Dendritic cell treated with granulocyte-macrophage colony-stimulating factor and Interleukin-4, amounts not matched to agents 40 ng/mL and 50 ng/mL, for 4 days (primary cell): ENCODE measurements at regions not wholly inside any gene's neighbourhood (a gene's known extent, or its start where the extent isn't known, plus 50 kb on each side); places are given as distances from the start of the nearest gene placed in this dataset.

Source experiments
- H3K27ac Mint-ChIP-seq: one replicate; pipeline ENCODE4 v1.8.0; 2022; ENCODE audit warnings: mild to moderate bottlenecking, mixed read lengths
- H3K27me3 Mint-ChIP-seq: one replicate; pipeline ENCODE4 v1.8.0; 2022; ENCODE audit warnings: mild to moderate bottlenecking, mixed read lengths
- H3K36me3 Mint-ChIP-seq: one replicate; pipeline ENCODE4 v1.8.0; 2022; ENCODE audit warnings: low read depth, mixed read lengths
- H3K4me1 Mint-ChIP-seq: one replicate; pipeline ENCODE4 v1.8.0; 2022; ENCODE audit warnings: low read depth, mixed read lengths
- H3K4me3 Mint-ChIP-seq: one replicate; pipeline ENCODE4 v1.8.0; 2022; ENCODE audit warnings: mild to moderate bottlenecking, moderate library complexity, mixed read lengths
- H3K9me3 Mint-ChIP-seq: one replicate; pipeline ENCODE4 v1.8.0; 2022; ENCODE audit warnings: mixed read lengths
- intact Hi-C: fragments of 100-400 bp; cut with micrococcal nuclease; formaldehyde crosslinking; loops from one replicate; pipeline ENCODE4 v1.15.0; 2022

DNA sequence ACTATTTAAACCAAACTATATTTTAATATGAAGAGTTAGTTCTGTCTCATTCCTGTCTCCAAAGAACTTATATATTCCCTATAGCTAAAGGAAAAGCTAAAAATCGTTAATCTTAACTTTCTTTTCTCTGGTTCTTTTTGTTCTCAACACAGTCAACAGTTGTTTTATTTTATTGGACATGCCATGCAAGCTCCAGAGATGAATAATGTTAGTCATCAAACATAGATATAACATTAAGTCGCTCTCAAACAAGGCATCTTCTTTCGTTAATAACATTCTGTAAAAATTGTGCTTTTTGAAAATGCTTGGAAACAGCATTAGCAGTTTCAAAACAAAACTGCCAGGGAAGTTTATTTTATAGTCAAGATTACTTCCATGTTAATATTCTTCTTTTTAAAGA lies 117.9 kb upstream of the GPM6A start:
- H3K27me3 Mint-ChIP-seq = no peaks in the 10 kb centered on the region
- no peaks in the 10 kb centered on the region for H3K9me3 Mint-ChIP-seq
- no peaks in the 10 kb centered on the region for H3K36me3 Mint-ChIP-seq
- no peak overlapping the region for H3K27ac Mint-ChIP-seq
- no peak overlapping the region for H3K4me3 Mint-ChIP-seq
- H3K4me1 Mint-ChIP-seq = no peaks in the 10 kb centered on the region
- intact Hi-C loops = no loop called here

DNA sequence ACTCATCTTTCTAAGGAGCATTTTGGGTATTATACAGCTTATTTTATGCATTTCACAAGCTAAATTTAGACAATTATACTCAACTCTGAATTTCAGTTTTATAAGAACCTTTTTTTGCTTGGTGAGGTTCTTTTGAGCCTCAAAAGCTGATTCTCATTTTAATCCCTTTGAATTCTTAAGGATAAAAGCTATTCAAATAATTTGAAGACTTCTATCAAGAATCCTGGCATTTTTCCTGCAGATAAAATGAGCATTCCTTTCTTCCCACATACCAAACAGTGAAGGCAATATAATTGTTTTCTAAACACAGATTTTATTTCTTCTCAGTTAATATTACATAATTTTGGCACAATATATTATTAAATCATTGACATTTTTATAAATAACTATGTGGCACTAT lies 118.4 kb upstream of the GPM6A start:
- H3K27ac Mint-ChIP-seq = no peak overlapping the region
- no peak overlapping the region for H3K4me3 Mint-ChIP-seq
- no peaks in the 10 kb centered on the region for H3K36me3 Mint-ChIP-seq

DNA sequence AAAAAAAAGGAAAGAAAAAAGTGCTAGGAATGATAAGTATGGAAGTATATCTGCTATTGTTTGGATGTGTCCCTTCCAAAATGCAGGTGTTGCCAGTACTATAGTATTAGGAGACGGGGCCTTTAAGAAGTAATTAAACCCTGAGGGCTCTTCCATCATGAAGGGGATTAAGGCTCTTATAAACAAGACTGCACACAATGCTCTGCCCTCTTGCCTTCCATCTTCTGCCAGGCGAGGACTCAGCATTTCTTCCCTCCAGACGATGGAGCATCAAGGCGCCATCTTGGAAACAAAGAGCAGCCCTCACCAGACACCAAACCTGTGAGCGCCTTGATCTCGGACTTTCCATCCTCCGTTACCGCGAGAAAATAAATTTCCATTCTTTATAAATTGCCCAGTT lies 120.1 kb upstream of the GPM6A start:
- Mint-ChIP-seq H3K4me1 (no peaks in the 10 kb centered on the region), H3K9me3 (no peaks in the 10 kb centered on the region), H3K27ac (no peak overlapping the region), H3K27me3 (no peaks in the 10 kb centered on the region), H3K36me3 (no peaks in the 10 kb centered on the region), H3K4me3 (no peak overlapping the region)
- intact Hi-C loops = no loop called here

More for the DNA sequence above, 118.4 kb upstream of the GPM6A start:
- intact Hi-C loops = no loop called here
- Mint-ChIP-seq H3K9me3 (no peaks in the 10 kb centered on the region), H3K4me1 (no peaks in the 10 kb centered on the region), H3K27me3 (no peaks in the 10 kb centered on the region)

DNA sequence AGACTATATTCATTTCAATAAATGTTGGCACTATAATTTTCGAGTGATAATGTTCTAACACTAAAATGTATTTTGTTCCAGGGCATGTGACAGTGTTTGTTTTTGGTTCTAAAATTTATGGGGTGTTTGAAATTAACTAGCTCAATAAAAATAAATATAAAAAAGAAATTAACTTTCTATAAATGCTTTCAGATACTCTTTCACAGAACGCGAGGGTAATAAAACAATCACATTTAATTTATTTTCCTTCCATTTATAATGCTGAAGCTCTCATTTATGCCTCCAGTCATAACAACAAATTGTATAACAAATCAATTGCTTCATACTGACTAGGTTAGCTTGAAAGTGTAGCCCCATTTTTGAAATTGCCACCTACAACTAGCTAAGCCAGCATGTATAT lies 122.4 kb upstream of the GPM6A start:
- H3K27ac Mint-ChIP-seq = no peak overlapping the region
- H3K4me3 Mint-ChIP-seq = no peak overlapping the region
- H3K9me3 Mint-ChIP-seq = no peaks in the 10 kb centered on the region
- intact Hi-C loops = no loop called here
- H3K27me3 Mint-ChIP-seq = no peaks in the 10 kb centered on the region
- H3K4me1 Mint-ChIP-seq = no peaks in the 10 kb centered on the region
- H3K36me3 Mint-ChIP-seq = no peaks in the 10 kb centered on the region

DNA sequence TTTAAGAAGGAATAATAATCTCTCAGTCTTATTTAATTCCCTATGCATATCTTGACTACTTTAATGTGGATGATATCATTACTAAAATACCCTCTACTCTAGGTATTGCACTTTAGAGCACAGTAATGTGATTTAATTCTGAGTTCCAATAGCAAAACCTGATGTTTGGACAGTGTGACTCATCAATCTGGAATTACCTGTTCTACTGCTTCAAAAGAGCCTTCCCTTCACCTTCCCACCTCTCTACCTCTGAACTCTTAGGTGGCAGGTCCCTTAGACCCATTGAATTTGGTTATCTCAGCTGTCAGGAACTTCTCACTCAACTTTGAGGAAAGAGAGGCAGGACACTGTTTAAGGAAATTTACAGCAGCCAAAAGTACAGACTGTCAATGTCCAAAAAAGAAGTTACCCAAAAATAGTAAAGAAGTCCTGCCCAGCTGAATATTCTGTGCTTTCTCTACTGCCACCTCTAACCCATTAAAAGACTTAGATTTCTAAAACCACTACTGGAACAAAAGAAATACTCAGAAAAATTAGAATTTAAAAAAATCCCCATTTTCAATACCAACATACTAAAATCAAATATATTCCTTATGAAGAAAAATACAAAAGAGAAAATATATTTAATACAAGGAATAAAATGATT lies 123.1 kb upstream of the GPM6A start:
- Mint-ChIP-seq H3K4me1 (no peaks in the 10 kb centered on the region), H3K27ac (no peak overlapping the region), H3K9me3 (no peaks in the 10 kb centered on the region), H3K4me3 (no peak overlapping the region), H3K36me3 (no peaks in the 10 kb centered on the region), H3K27me3 (no peaks in the 10 kb centered on the region)
- intact Hi-C loops = no loop called here

DNA sequence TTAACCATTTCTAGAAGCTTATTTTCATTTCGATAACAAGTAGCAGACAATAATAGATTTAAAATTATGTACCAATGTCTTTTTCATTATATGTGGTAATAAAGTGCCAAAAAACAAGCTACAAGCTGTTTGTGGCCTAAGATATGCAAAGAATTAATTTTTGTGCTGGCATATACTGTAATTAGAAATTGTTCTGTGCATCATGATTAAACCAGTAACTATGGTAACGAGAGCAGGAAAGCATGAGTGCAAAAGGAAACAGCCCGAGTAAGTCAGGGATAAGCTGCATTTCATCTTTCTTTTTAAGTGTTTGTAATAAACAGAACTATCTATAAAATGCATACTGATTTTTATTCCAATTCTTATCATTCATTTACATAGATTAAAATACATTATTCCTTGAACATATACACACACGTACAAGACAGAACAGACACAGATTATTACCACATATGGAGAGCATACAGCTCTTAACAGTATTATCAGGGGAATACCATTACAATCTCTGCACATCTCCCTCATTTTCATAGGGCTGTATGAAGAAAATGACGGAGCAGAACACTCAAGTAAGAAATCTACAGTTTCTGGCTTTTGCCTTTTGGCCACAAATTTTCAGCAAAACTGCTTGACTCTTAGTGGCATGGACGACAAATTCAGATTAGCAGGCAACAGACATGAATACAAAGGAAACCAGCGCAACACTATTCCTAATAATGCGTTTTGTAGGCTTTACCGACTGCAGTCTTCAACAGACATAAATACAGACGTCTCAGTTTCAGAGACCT lies 121.3 kb upstream of the WDR17 start:
- Mint-ChIP-seq H3K27me3 (no peaks in the 10 kb centered on the region), H3K27ac (no peak overlapping the region), H3K4me1 (peaks cover 7% of the 10 kb centered on the region), H3K36me3 (no peaks in the 10 kb centered on the region), H3K4me3 (no peak overlapping the region), H3K9me3 (no peaks in the 10 kb centered on the region)
- intact Hi-C loops = loop anchor here (10.0 kb wide), 1 partner anchor 380 kb away; no protein-coding TSS in a partner anchor

DNA sequence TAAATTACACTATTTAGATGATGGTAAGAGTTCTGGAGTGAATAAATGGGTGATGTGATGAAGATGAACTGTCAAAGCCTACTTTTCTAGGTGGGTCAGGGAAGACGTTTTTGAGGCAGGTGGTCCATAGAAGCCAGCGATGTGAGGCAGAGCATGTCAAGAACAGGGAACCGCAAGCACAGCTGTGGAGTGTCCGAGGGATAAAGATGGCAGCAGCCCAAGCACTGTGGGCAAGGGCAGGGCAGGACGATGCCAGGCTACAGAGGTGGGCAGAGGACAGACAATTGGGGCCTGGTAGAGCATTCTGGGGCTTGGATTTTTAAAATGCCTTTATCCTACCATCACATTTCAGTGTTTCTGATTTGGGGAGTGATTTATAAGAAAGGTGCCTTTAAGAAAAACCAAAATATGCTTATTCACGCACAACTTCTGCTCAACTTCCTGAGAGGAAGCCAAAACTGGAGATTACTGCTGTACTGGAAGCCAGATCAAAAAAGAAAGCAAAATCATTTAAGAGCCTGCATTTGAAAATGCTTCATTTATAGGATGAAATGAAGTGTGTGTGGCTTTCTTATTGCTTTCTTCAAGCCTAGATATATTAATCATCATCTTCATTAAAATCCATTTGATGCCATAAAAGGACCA lies 119.0 kb upstream of the WDR17 start:
- Mint-ChIP-seq H3K4me1 (peaks cover 7% of the 10 kb centered on the region), H3K9me3 (no peaks in the 10 kb centered on the region), H3K36me3 (no peaks in the 10 kb centered on the region), H3K27me3 (no peaks in the 10 kb centered on the region), H3K4me3 (peak overlapping the region; percentile 58), H3K27ac (peak overlapping the region; percentile 61)
- intact Hi-C loops = loop anchor here (2.0 to 10.0 kb wide), 5 partner anchors 108 to 394 kb away; no protein-coding TSS in a partner anchor

DNA sequence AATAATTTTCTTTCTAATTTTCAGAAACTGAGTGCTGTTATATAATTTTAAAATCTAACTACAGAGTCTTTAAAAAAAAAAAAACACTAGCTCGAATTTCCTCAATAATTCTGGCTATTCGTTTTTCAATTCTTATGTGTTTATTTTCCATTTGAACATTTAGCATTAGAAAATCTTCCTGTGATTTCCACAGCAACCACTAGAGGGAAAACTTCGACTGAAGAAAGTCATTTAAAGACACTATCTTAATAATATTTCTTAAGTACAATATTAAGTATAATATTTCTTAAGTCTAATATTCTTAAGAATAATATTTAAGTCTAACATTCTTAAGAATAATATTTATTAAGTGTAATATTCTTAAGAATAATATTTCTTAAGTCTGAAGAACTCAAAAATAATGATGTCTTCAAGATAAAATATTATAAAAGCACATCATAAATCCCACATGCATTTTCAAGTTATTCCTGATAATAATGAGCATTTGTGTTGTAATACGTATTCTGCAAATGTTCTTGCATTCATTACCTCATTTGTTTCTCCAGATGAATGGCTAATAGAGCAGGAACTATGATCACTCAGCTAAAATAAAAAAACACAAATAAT lies 118.4 kb upstream of the WDR17 start:
- no peaks in the 10 kb centered on the region for H3K27me3 Mint-ChIP-seq
- peak overlapping the region; percentile 61 for H3K27ac Mint-ChIP-seq
- peak overlapping the region; percentile 58 for H3K4me3 Mint-ChIP-seq
- H3K9me3 Mint-ChIP-seq = no peaks in the 10 kb centered on the region
- H3K36me3 Mint-ChIP-seq = no peaks in the 10 kb centered on the region
- intact Hi-C loops = loop anchor here (2.0 to 10.0 kb wide), 5 partner anchors 108 to 394 kb away; no protein-coding TSS in a partner anchor
- peaks cover 7% of the 10 kb centered on the region for H3K4me1 Mint-ChIP-seq

DNA sequence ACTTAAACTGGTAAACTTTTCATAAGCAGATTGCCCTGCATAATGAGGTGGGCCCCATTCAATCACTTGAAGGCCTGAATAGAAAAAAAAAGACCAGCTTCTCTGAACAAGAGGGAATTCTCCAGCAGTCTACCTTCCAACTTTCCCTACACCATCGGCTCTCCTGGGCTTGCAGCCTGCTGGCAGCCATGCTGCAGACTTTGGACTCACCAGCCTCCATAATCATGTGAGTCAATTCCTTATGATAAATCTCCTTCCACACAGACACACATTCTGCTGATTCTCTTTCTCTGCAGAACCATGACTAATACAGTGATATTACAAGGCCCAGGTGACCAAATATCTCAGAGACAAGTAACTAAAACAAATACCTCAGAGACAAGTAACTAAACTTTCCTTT lies 113.8 kb upstream of the WDR17 start:
- H3K27me3 Mint-ChIP-seq = no peaks in the 10 kb centered on the region

DNA sequence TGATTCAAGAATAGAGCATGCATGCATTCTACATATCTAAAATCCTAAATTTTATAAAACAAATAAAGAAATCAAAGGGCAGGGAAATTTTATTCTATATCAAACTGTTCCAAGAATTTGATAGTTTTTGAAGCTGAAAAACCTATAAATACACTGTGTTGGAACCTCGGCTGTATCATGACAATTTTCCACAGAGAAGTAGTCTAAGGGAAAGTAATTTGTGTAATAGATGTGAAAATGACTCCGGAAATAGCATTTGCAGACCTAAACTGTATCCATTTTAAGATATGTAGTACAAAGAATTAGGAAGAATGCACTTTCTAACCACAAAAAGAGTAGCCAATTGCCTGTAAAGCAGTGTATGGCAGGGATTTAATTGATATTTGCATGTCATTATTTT lies 112.5 kb upstream of the WDR17 start:
- no peak overlapping the region for H3K27ac Mint-ChIP-seq
- intact Hi-C loops = no loop called here
- H3K4me3 Mint-ChIP-seq = no peak overlapping the region
- no peaks in the 10 kb centered on the region for H3K9me3 Mint-ChIP-seq
- H3K4me1 Mint-ChIP-seq = no peaks in the 10 kb centered on the region
- no peaks in the 10 kb centered on the region for H3K27me3 Mint-ChIP-seq
- no peaks in the 10 kb centered on the region for H3K36me3 Mint-ChIP-seq

More for the DNA sequence above, 113.8 kb upstream of the WDR17 start:
- no peaks in the 10 kb centered on the region for H3K4me1 Mint-ChIP-seq
- no peaks in the 10 kb centered on the region for H3K9me3 Mint-ChIP-seq
- intact Hi-C loops = no loop called here
- H3K27ac Mint-ChIP-seq = no peak overlapping the region
- H3K4me3 Mint-ChIP-seq = no peak overlapping the region
- no peaks in the 10 kb centered on the region for H3K36me3 Mint-ChIP-seq

DNA sequence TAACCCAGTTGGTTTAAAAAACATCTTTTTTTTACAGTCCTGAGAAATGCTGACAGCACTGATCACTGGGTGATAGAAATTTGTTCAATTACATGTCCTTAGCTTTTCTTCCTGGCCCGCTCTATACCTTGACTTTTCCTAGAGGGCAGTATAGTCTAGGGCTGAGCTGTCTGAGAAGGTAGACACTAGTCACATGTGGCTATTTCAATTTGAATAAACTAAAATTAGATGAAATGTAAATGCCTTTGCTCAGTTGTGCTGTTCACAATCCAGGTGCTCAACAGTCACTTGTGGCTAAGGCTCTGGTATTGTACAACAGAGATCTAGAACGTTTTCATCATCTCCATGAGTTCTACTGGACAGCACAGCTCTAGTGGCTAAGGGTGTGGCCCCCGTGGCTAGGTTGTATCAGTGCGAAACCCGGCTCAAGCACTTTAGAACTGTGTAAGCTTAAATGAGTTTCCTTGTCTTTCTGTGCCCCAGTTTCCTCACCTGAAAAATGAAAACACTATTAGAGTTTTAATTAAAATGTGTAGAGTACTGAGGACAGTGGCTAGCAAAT lies 111.6 kb upstream of the WDR17 start:
- Mint-ChIP-seq H3K27ac (no peak overlapping the region), H3K4me1 (no peaks in the 10 kb centered on the region), H3K4me3 (no peak overlapping the region), H3K27me3 (no peaks in the 10 kb centered on the region), H3K9me3 (no peaks in the 10 kb centered on the region), H3K36me3 (no peaks in the 10 kb centered on the region)
- intact Hi-C loops = no loop called here

DNA sequence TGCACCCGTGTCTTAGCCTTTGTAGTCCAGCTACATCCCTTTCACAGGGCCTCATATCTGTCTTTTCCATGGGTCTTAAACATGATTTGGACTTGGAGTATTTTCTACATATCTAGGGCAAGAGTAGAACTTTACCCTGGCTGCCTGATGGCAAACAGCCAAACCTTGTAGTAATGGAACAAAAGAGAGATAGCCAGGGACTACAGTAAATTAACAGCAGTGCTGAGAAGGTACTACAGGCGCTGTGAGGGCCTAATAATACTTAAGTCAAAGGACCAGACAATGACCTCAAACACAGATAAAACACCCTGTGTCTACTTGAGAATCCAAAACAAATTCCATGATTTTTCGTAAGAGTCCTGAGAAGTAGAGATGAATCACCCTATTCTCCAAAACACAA lies 111.0 kb upstream of the WDR17 start:
- H3K4me1 Mint-ChIP-seq = no peaks in the 10 kb centered on the region
- H3K27me3 Mint-ChIP-seq = no peaks in the 10 kb centered on the region
- H3K27ac Mint-ChIP-seq = no peak overlapping the region
- no peak overlapping the region for H3K4me3 Mint-ChIP-seq
- no peaks in the 10 kb centered on the region for H3K36me3 Mint-ChIP-seq
- H3K9me3 Mint-ChIP-seq = no peaks in the 10 kb centered on the region
- intact Hi-C loops = no loop called here

DNA sequence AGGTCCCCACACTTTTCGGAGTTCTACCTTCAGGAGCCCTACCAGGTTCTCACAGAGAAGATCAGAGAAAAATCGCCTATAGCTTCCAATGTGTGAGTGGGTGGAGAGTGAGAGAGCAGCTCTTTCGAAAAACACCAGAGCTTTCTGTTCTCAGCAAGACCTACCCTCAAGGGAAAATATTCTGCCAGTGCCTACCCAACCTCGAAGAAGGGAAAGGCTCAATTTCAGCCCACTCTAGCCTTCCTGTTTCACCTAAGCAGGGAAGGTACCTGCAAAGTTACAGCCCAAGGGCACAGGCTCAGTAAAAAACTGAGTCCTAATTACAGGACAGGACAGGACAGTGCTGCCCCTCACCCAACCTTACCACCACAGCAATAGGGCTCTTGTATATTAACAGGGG lies 104.0 kb upstream of the WDR17 start:
- intact Hi-C loops = no loop called here
- Mint-ChIP-seq H3K27me3 (no peaks in the 10 kb centered on the region), H3K9me3 (no peaks in the 10 kb centered on the region), H3K4me3 (no peak overlapping the region), H3K36me3 (no peaks in the 10 kb centered on the region), H3K4me1 (no peaks in the 10 kb centered on the region), H3K27ac (no peak overlapping the region)

DNA sequence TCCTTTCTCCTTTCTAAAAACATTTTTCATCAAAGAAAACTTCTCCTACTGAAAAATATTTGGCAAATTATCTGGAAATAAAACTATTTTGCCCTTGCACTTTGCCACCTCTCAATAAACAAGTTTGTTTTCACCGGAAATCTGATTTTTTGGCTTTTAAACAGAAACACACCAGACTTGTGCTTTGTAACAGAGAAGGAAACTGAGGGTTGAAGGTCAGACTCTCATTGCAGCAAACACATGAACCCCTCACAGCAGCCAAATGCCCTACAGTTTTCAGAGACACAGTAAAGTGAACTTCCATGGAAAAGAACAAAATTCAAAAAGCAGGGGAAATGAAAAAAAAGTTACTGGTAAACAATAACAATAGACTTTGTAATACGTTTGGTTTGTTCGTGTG lies 95.6 kb upstream of the WDR17 start:
- peaks cover 9% of the 10 kb centered on the region for H3K9me3 Mint-ChIP-seq
- no peak overlapping the region for H3K4me3 Mint-ChIP-seq
- H3K27me3 Mint-ChIP-seq = no peaks in the 10 kb centered on the region
- no peaks in the 10 kb centered on the region for H3K36me3 Mint-ChIP-seq
- intact Hi-C loops = no loop called here
- H3K27ac Mint-ChIP-seq = no peak overlapping the region
- no peaks in the 10 kb centered on the region for H3K4me1 Mint-ChIP-seq
